Esophagus (tissue), 2 donors: ENCODE measurements at regions not wholly inside any gene's neighbourhood (a gene's known extent, or its start where the extent isn't known, plus 50 kb on each side); places are given as distances from the start of the nearest gene placed in this dataset.

ENCODE experiments used
- H3K27ac ChIP-seq, 2 donors: one replicate each; pipeline ENCODE4 v1.5.1; 2013; ENCODE audit warnings: low read depth in 2 of 2, mild to moderate bottlenecking in 2 of 2, inconsistent platforms in 1 of 2, low read length in 1 of 2, moderate library complexity in 1 of 2
- H3K27me3 ChIP-seq, 2 donors: one replicate each; pipeline ENCODE4 v1.6.1; 2013; ENCODE audit warnings: low read length in 2 of 2, control low read depth in 1 of 2, mild to moderate bottlenecking in 1 of 2; ENCODE audit not compliant: insufficient read depth in 2 of 2, control insufficient read depth in 1 of 2
- H3K36me3 ChIP-seq, 2 donors: one replicate each; pipeline ENCODE4 v1.6.1; 2013; ENCODE audit warnings: low read length in 1 of 2; ENCODE audit not compliant: control insufficient read depth in 2 of 2, insufficient read depth in 2 of 2
- H3K4me1 ChIP-seq, 2 donors: one replicate each; pipeline ENCODE4 v1.6.1; 2013; ENCODE audit warnings: low read length in 1 of 2; ENCODE audit not compliant: control insufficient read depth in 2 of 2, insufficient read depth in 2 of 2
- H3K4me3 ChIP-seq, 2 donors: one replicate each; pipeline ENCODE4 v1.5.1; 2013; ENCODE audit warnings: low read length in 2 of 2, mild to moderate bottlenecking in 2 of 2, low read depth in 1 of 2, moderate library complexity in 1 of 2
- H3K9me3 ChIP-seq, 2 donors: one replicate each; pipeline ENCODE4 v1.6.1; 2013; ENCODE audit warnings: mild to moderate bottlenecking in 2 of 2, low read depth in 1 of 2, low read length in 1 of 2, moderate library complexity in 1 of 2; ENCODE audit not compliant: control insufficient read depth in 2 of 2, insufficient read depth in 1 of 2
- WGBS, 2 donors: extraction: QIAGEN DNeasy Blood & Tissue Kit; methylation state at CpG; one replicate each; pipeline ENCODE4 v1.1.7; 2013; 5-methylcytosine and 5-hydroxymethylcytosine counted together
- donor health status: healthy with polysubstance abuse.
- donor health status: Bipolar disorder and iron deficiency.

- H3K9me3 ChIP-seq = no peaks in the 10 kb centered on the region
- WGBS, 2 donors = 70 to 76% methylated on average over 18 of the region's 18 CpGs
- no peak overlapping the region for H3K4me3 ChIP-seq
- H3K4me1 ChIP-seq = no peaks in the 10 kb centered on the region
- H3K27ac ChIP-seq = no peak overlapping the region
- no peaks in the 10 kb centered on the region for H3K36me3 ChIP-seq
- peaks cover 0 to 2% of the 10 kb centered on the region in 2 donors for H3K27me3 ChIP-seq
These were observed 179.1 kb downstream of the KIF26A start for GRCh38 chr14:104317492-104317805.

- no peak overlapping the region for H3K27ac ChIP-seq
- no peaks in the 10 kb centered on the region for H3K36me3 ChIP-seq
- peaks cover 0 to 2% of the 10 kb centered on the region in 2 donors for H3K27me3 ChIP-seq
- no peaks in the 10 kb centered on the region for H3K4me1 ChIP-seq
- H3K9me3 ChIP-seq = no peaks in the 10 kb centered on the region
- no peak overlapping the region for H3K4me3 ChIP-seq
- 83 to 87% methylated on average over 18 of the region's 18 CpGs for WGBS, 2 donors
These were observed 179.7 kb downstream of the KIF26A start for GRCh38 chr14:104317975-104318557.

DNA sequence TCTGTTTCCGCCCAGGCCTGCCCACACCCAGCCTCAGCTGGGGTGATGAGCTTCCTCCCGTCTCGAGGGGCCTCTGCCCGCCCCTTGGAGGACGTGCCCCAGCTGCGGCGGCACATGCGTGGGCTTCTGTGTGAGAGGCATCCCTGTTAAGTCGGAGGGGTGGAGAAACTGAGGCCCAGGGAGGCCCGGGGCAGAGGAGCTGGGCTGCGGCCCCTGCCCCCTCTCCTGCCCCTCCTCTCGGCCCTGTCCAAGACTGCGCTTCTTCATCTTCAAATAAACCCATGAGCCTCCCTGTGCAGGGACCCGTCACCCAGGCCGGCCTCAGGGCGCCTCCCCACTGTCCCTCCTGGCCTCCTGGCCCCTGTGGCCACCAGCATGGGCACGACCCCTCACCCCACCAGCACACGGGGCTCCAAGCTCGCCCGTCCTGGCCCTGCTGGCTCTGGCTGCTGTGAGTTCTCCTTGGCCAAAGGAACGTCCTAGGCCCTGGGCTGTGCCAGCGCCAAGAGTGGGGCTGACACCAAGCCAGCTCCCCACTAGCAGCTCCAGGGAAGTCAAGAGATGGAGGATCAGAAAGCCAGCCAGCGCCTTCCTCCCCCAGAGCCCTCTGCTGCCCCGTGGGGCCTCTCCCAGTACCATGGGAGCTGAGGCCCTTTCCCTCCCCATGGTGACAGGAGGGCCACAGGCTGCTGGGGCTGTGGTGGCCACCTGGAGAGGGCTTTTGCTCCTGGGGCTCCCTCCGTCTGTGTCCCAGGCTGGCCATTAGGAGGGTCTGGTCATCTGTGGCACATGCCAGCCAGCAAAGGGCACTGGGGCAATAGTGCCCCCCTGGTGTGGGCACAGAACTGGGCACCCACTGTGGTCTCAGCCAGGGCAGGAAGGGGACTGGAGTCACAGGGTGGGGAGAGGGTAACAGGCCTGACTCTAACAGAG is 180.4 kb downstream of the KIF26A start:
- Histone ChIP-seq H3K27me3 (peaks cover 0 to 2% of the 10 kb centered on the region in 2 donors), H3K4me3 (no peak overlapping the region), H3K9me3 (no peaks in the 10 kb centered on the region), H3K36me3 (no peaks in the 10 kb centered on the region), H3K4me1 (no peaks in the 10 kb centered on the region), H3K27ac (no peak overlapping the region)
- 73 to 74% methylated on average over 25 of the region's 25 CpGs for WGBS, 2 donors

GRCh38 chr14:104319491-104320241 is 181.3 kb downstream of the KIF26A start:
- no peaks in the 10 kb centered on the region for H3K36me3 ChIP-seq
- WGBS, 2 donors = 84% methylated on average over 21 to 23 of the region's 23 CpGs
- no peak overlapping the region for H3K27ac ChIP-seq
- H3K4me1 ChIP-seq = no peaks in the 10 kb centered on the region
- peaks cover 0 to 3% of the 10 kb centered on the region in 2 donors for H3K9me3 ChIP-seq
- H3K27me3 ChIP-seq = peaks cover 0 to 2% of the 10 kb centered on the region in 2 donors
- H3K4me3 ChIP-seq = no peak overlapping the region

- no peak overlapping the region for H3K27ac ChIP-seq
- peaks cover 0 to 2% of the 10 kb centered on the region in 2 donors for H3K27me3 ChIP-seq
- 36 to 38% methylated on average over 20 of the region's 20 CpGs for WGBS, 2 donors
These were observed 182.3 kb downstream of the KIF26A start for GRCh38 chr14:104320611-104321086.

DNA sequence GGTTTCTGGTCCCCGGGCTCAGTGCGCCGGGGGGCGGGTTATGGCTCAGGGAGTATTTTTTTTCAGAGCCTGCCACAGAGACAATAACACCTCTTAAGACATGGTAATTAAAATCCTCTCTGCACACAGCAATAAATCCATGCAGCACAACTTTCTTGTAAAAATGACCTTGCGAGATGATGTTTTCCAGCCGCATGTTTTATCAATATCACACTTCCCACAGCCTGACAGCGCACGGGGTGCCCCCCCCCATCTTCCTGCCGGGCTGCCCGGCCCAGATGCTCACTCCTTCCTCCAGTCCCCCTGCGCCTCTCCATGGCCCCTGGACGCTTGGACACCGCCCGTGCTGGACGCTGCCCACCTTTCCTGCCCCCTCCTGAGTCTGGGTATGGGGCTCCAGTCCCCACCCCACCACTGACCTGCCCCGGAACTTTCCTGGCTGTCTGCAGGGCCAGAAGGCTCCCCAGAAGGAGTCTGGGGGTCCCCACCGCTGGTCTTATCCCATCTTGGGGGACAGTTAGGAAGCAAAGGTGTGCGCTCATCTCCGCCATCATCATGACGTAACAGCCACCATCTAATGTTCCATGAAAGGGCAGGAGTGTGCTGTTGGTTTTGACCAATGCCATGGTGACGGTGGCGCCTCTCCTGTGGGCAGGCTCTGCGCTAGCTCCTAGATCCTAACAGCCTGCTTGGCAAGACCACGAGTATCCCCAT is 182.9 kb downstream of the KIF26A start:
- Histone ChIP-seq H3K36me3 (no peaks in the 10 kb centered on the region), H3K9me3 (peaks cover 0 to 3% of the 10 kb centered on the region in 2 donors), H3K27me3 (peaks cover 0 to 2% of the 10 kb centered on the region in 2 donors), H3K4me1 (no peaks in the 10 kb centered on the region), H3K27ac (no peak overlapping the region), H3K4me3 (no peak overlapping the region)
- 54 to 57% methylated on average over 24 of the region's 24 CpGs for WGBS, 2 donors

More at GRCh38 chr14:104320611-104321086, 182.3 kb downstream of the KIF26A start:
- Histone ChIP-seq H3K9me3 (peaks cover 0 to 3% of the 10 kb centered on the region in 2 donors), H3K4me1 (no peaks in the 10 kb centered on the region), H3K4me3 (no peak overlapping the region), H3K36me3 (no peaks in the 10 kb centered on the region)

DNA sequence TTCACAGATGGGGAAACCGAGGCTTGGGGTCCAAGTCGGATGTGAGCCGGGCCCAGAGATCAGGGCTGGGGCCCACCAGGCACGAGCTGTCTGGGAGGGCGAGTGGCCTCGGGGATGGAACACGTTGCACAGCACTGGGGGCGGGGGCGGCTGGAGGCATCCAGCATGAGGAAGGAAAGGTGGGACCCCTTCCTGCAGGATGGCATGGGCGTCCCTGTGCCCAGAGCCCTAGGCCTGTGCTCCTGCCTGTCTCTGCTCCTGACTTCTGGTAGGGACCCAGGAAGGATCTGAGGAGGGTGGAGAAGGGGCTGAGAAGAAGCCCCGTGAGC is 183.4 kb downstream of the KIF26A start:
- no peaks in the 10 kb centered on the region for H3K36me3 ChIP-seq
- no peak overlapping the region for H3K4me3 ChIP-seq
- peaks cover 0 to 3% of the 10 kb centered on the region in 2 donors for H3K9me3 ChIP-seq
- no peak overlapping the region for H3K27ac ChIP-seq
- H3K4me1 ChIP-seq = no peaks in the 10 kb centered on the region
- WGBS, 2 donors = 87% methylated on average over 11 of the region's 11 CpGs
- peaks cover 0 to 2% of the 10 kb centered on the region in 2 donors for H3K27me3 ChIP-seq

DNA sequence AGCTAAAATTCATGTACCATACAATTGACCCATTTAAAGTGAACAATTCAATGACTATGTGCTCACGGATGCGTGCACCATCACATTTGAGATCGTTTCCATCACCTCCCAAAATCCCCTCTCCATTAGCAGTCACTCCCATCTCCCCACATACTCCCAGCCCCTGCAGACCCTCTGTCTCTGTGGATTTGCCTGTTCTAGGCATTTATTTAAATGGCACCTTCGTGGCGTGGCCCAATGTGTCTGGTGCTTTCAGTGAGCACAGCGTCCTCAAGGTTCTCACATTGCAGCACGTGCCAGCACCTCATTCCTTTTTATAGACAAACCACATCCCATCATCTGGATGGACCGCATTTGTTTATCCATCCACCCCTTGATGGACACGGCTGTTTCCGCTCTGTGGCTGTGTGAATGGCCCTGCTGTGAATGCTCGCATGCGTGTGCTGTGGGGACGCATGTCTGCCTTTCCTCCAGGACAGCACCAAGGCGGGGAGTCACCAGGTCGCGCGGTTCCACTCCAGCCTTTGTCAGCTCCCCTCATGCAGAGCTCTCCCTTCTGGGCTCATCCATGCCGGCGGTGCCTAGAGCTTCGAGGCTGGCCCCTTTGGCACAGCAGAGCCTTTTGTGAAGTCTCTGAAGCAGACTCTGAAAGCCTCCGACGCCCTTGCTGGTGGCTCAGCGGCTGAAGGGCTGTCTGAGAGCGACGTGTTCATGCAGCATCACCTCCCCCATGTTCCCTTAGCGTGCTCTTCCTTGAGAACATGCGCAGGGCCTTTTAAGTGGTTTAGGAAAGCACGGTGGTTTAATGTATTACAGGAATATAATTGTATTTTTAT is 184.4 kb downstream of the KIF26A start:
- Histone ChIP-seq H3K27ac (no peak overlapping the region), H3K4me1 (no peaks in the 10 kb centered on the region), H3K36me3 (no peaks in the 10 kb centered on the region), H3K27me3 (peaks cover 0 to 2% of the 10 kb centered on the region in 2 donors), H3K4me3 (no peak overlapping the region), H3K9me3 (peaks cover 0 to 3% of the 10 kb centered on the region in 2 donors)
- 66 to 68% methylated on average over 28 of the region's 28 CpGs for WGBS, 2 donors
